GM12891 (cell line): ENCODE measurements at regions not wholly inside any gene's neighbourhood (a gene's known extent, or its start where the extent isn't known, plus 50 kb on each side); places are given as distances from the start of the nearest gene placed in this dataset.

Experiments used
- POLR2A ChIP-seq: IDR thresholded peaks from 2 replicates; pipeline ENCODE4 v1.6.1; 2011; ENCODE audit warnings: low read depth, low read length, control low read depth
- POLR2AphosphoS5 ChIP-seq: IDR thresholded peaks from 2 replicates; pipeline ENCODE4 v1.6.1; 2011; ENCODE audit warnings: low read depth, low read length, control low read depth
- SPI1 ChIP-seq: IDR thresholded peaks from 2 replicates; pipeline ENCODE4 v1.6.1; 2011; ENCODE audit warnings: low read depth, low read length, control low read depth

DNA sequence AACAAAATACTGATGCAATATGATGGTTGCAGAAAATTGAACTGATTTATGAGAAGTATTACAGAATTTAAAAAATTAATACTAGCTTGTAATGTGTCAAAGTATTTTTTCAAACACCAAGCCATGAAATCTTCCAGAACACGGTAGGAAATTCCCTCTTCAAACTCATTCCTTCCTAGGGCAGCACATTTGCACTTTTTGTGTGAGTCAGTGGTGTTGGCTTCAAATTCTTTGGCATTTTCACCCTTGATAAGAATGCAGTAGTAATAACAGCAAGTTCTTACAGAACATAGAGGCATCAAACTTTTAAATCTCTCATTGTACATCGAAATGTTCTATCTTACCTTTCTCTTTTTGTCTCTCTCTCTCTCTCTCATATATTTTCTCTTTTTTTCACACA lies 191.8 kb downstream of the CGGBP1 start:
- TF ChIP-seq SPI1 (no peak), POLR2A (no peak), POLR2AphosphoS5 (no peak)
